HepG2 (cell line): ENCODE measurements at regions not wholly inside any gene's neighbourhood (a gene's known extent, or its start where the extent isn't known, plus 50 kb on each side); places are given as distances from the start of the nearest gene placed in this dataset.

Experiments
- EP300 ChIP-seq, 3 experiments: sonication (generic) in 1 of 3; formaldehyde crosslinking in 1 of 3; IDR thresholded peaks; 2 replicates each; pipeline versions ENCODE4 v1.5.1 to v1.6.1; 2011 to 2020; ENCODE audit warnings: low read depth in 2 of 3, low read length in 2 of 3, borderline replicate concordance in 1 of 3, improper control_type of control experiment in 1 of 3, mild to moderate bottlenecking in 1 of 3, missing genetic modification reagents in 1 of 3, moderate library complexity in 1 of 3
- PHF8 ChIP-seq: sonication (generic); formaldehyde crosslinking; IDR thresholded peaks from 2 replicates; pipeline ENCODE4 v1.5.0; 2020; ENCODE audit warnings: missing genetic modification reagents
- POLR2AphosphoS2 ChIP-seq: IDR thresholded peaks from 2 replicates; pipeline ENCODE4 v1.6.1; 2011; ENCODE audit warnings: low read depth, low read length, improper control_type of control experiment
- SIN3A ChIP-seq: IDR thresholded peaks from 2 replicates; pipeline ENCODE4 v1.6.1; 2011; ENCODE audit warnings: low read depth, mild to moderate bottlenecking, control low read depth, low read length, borderline replicate concordance
- SMC3 ChIP-seq: IDR thresholded peaks from 2 replicates; pipeline ENCODE4 v1.6.1; 2011; ENCODE audit warnings: low read length, improper control_type of control experiment
- ZNF629 ChIP-seq: sonication (generic); formaldehyde crosslinking; conservative IDR thresholded peaks from 2 replicates; pipeline ENCODE4 v1.5.0; 2020; ENCODE audit warnings: missing genetic modification reagents
- TF ChIP-seq, protein P1 (sequence below): sonication (generic); formaldehyde crosslinking; IDR thresholded peaks from 2 replicates; pipeline ENCODE4 v1.8.1; 2022; ENCODE audit warnings: mild to moderate bottlenecking, missing genetic modification reagents
- TF ChIP-seq, protein P2 (sequence below): IDR thresholded peaks from 2 replicates; pipeline ENCODE4 v1.6.1; 2012; ENCODE audit warnings: low read depth, low read length, improper control_type of control experiment
- TF ChIP-seq, protein P3 (sequence below): sonication (generic); formaldehyde crosslinking; IDR thresholded peaks from 2 replicates; pipeline ENCODE4 v1.4.0; 2020; ENCODE audit warnings: low read depth, mild to moderate bottlenecking, missing genetic modification reagents
- TF ChIP-seq, protein P4 (sequence below): sonication (generic); formaldehyde crosslinking; IDR thresholded peaks from 2 replicates; pipeline ENCODE4 v1.5.0; 2020; ENCODE audit warnings: mild to moderate bottlenecking, missing genetic modification reagents, moderate library complexity

DNA sequence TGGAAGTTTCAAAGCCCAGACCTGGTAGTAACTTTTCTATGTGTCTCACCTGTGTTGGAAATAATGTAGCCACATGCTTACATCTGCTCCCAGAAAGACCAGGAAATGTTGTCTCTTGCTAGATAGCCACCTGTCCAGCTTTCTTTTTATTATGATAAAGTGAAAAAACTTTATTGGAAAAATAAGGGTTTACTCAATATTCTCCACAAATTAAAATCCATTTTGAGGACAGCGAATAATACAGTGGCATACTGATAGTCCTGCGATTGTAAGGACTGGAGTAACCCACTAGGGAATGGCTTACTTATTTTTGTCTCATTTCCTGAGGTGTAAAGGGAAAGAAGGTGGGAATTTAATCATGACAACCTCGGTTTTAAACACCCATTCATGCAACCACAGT is 100.1 kb downstream of the HFE start:
- TF ChIP-seq SMC3, result no peak
- TF ChIP-seq, protein P1, sequence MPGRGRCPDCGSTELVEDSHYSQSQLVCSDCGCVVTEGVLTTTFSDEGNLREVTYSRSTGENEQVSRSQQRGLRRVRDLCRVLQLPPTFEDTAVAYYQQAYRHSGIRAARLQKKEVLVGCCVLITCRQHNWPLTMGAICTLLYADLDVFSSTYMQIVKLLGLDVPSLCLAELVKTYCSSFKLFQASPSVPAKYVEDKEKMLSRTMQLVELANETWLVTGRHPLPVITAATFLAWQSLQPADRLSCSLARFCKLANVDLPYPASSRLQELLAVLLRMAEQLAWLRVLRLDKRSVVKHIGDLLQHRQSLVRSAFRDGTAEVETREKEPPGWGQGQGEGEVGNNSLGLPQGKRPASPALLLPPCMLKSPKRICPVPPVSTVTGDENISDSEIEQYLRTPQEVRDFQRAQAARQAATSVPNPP (CRISPR knock-in tag), result no peak
- no peak for TF ChIP-seq EP300 (IDR thresholded peaks at IDR 0.05; ENCODE audit: low read depth in 2 of 2, low read length in 2 of 2)
- no peak for TF ChIP-seq EP300 (CRISPR knock-in tag; IDR thresholded peaks at IDR 0.05; ENCODE audit: borderline replicate concordance)
- TF ChIP-seq, protein P2, sequence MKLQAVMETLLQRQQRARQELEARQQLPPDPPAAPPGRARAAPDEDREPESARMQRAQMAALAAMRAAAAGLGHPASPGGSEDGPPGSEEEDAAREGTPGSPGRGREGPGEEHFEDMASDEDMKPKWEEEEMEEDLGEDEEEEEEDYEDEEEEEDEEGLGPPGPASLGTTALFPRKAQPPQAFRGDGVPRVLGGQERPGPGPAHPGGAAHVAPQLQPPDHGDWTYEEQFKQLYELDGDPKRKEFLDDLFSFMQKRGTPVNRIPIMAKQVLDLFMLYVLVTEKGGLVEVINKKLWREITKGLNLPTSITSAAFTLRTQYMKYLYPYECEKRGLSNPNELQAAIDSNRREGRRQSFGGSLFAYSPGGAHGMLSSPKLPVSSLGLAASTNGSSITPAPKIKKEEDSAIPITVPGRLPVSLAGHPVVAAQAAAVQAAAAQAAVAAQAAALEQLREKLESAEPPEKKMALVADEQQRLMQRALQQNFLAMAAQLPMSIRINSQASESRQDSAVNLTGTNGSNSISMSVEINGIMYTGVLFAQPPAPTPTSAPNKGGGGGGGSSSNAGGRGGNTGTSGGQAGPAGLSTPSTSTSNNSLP, result no peak
- TF ChIP-seq, protein P3, sequence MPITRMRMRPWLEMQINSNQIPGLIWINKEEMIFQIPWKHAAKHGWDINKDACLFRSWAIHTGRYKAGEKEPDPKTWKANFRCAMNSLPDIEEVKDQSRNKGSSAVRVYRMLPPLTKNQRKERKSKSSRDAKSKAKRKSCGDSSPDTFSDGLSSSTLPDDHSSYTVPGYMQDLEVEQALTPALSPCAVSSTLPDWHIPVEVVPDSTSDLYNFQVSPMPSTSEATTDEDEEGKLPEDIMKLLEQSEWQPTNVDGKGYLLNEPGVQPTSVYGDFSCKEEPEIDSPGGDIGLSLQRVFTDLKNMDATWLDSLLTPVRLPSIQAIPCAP, result no peak
- TF ChIP-seq PHF8 (CRISPR knock-in tag), result no peak
- TF ChIP-seq SIN3A, result no peak
- no peak for TF ChIP-seq ZNF629 (CRISPR knock-in tag)
- TF ChIP-seq POLR2AphosphoS2, result no peak
- TF ChIP-seq, protein P4, sequence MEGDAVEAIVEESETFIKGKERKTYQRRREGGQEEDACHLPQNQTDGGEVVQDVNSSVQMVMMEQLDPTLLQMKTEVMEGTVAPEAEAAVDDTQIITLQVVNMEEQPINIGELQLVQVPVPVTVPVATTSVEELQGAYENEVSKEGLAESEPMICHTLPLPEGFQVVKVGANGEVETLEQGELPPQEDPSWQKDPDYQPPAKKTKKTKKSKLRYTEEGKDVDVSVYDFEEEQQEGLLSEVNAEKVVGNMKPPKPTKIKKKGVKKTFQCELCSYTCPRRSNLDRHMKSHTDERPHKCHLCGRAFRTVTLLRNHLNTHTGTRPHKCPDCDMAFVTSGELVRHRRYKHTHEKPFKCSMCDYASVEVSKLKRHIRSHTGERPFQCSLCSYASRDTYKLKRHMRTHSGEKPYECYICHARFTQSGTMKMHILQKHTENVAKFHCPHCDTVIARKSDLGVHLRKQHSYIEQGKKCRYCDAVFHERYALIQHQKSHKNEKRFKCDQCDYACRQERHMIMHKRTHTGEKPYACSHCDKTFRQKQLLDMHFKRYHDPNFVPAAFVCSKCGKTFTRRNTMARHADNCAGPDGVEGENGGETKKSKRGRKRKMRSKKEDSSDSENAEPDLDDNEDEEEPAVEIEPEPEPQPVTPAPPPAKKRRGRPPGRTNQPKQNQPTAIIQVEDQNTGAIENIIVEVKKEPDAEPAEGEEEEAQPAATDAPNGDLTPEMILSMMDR, result no peak
